Fibroblast of skin of left biceps (primary cell): ENCODE measurements at regions not wholly inside any gene's neighbourhood (a gene's known extent, or its start where the extent isn't known, plus 50 kb on each side); places are given as distances from the start of the nearest gene placed in this dataset.

ENCODE experiments used
- DNase-seq, 2 experiments: peaks; one replicate each; pipeline ENCODE4 v3.0.0-alpha.2; 2013; ENCODE audit warnings: low read depth in 2 of 2

DNA sequence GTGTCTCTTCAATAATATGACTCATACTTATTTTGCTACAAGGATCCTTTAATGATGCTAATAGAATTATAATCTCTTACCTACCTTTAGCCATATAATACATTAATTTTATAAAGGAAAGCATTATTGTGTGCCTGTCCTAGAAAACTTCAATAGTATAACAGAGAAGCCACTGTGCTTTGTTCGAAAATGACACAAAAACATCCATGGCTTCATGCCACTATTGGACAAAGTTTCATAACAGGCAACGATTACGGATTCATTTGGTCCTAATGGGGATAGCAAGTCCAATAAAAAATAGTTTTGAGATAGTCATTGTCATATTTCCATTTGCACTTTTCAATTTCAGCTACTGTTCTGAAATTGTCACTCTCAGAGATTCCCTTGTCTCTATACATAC lies 52.5 kb upstream of the CCDC150 start:
- no peak for DNase-seq

DNA sequence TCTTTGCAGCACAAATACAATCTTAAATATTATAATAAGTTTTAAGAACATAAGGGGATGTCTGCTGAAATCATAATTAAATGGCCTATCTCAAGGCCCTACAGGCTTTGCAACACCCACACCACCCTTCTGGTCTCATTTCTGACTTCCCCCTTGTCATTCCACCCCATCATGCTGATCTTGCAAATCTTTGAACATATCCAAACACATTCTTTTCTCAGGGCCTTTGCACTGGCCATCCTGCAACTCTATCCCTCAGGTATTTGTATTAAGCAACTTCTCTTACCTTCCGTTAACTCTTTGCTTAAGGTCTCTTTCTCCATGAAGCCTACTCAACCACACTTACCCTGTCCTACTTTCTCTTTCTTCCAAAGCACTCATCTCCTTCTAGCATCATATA lies 51.8 kb upstream of the CCDC150 start:
- DNase-seq, result no peak

DNA sequence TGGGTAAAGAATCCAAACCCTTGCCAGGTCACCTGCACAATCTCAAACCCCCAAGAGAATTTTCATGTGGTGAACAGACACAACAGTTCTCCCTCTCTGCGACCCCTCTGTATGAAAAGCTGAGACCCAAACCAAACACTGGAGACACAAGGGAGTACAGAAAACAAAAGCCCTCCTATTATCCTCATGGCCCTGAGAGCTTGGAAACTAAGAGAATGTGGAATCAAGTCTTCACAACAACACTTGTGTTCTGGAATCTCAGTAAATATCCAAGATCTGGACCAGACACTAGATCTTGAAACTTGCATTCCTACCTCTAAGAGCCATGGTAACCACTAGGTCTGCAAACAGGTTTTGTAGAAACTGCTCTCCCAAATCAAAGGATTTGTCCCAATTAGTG lies 50.1 kb upstream of the CCDC150 start:
- no peak for DNase-seq
